Fibroblast of pulmonary artery (primary cell): ENCODE measurements at regions not wholly inside any gene's neighbourhood (a gene's known extent, or its start where the extent isn't known, plus 50 kb on each side); places are given as distances from the start of the nearest gene placed in this dataset.

Experiments used
- DNase-seq: peaks from one replicate; pipeline ENCODE4 v3.0.0-alpha.2; 2010; ENCODE audit warnings: low read depth
- H3K4me3 ChIP-seq: replicated peaks from 2 replicates; pipeline ENCODE4 v1.5.1; 2011; ENCODE audit warnings: low read depth, mild to moderate bottlenecking, control low read depth, low read length, moderate library complexity
- TF ChIP-seq, protein P1 (sequence below): IDR thresholded peaks from 2 replicates; pipeline ENCODE4 v1.5.1; 2011; ENCODE audit warnings: mild to moderate bottlenecking, control low read depth, low read length, inconsistent platforms; ENCODE audit errors: missing control alignments

DNA sequence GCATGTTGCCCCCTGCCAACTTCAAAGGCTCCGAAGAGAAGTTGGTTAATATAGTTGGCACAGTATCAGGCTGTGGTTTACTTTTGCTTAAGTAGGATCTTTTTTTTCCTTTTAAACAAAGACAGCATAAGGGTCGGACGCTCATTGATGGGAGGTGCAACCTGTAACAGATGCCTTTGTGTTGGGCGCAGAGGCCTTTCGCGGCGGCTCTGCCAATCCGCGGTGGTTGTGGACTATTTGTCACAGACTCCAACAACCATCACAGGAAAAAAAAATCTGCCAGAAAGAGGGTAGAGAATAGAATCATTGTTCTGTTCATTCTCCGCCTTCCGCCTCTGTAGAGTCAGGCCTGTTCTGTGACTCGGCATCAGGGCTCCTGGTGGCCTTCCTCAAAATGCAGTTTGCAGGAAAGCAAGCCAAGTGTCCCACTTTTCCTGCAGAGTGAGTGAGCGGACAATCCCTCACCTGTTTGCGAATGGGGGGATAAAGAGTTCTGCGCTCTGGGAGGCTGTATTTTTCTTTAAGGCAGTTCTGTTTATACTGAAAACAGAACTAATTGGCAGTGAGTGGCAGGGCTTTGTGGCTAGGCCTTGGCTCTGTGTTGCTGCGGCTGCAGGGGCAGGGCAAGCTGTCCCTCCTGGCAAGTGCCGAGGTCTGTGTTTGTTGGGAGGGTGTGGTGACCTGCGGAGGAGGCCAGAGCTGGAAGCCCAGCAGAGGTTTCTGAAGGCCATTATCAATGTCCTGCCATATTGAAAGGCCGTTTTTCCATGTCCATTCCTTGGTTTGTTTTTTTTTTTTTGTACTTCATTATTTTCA, 83.0 kb upstream of the PIWIL1 start:
- H3K4me3 ChIP-seq = no peak overlapping the region

DNA sequence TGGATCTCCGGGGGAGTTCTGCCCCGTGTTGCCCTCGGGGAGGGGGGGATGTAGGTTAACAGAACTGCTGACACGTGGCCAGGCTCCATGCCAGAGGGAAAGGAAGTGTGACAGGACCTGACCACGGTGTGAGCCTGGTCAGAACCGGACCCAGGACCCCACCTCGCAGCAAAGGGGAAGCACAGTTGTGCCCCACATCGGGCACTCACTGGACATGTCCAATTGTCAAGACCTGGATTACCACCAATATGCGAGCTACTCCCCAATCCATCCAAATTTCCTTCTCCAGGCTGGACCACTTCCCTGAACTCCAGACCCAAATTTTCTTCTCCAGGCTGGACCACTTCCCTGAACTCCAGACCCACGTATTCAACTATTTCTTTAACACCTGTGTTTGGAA, 78.8 kb upstream of the PIWIL1 start:
- H3K4me3 ChIP-seq = no peak overlapping the region
- TF ChIP-seq, protein P1, sequence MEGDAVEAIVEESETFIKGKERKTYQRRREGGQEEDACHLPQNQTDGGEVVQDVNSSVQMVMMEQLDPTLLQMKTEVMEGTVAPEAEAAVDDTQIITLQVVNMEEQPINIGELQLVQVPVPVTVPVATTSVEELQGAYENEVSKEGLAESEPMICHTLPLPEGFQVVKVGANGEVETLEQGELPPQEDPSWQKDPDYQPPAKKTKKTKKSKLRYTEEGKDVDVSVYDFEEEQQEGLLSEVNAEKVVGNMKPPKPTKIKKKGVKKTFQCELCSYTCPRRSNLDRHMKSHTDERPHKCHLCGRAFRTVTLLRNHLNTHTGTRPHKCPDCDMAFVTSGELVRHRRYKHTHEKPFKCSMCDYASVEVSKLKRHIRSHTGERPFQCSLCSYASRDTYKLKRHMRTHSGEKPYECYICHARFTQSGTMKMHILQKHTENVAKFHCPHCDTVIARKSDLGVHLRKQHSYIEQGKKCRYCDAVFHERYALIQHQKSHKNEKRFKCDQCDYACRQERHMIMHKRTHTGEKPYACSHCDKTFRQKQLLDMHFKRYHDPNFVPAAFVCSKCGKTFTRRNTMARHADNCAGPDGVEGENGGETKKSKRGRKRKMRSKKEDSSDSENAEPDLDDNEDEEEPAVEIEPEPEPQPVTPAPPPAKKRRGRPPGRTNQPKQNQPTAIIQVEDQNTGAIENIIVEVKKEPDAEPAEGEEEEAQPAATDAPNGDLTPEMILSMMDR = no peak
- DNase-seq = no peak

More for the DNA sequence above, 83.0 kb upstream of the PIWIL1 start:
- TF ChIP-seq, protein P1 = no peak
- no peak for DNase-seq

DNA sequence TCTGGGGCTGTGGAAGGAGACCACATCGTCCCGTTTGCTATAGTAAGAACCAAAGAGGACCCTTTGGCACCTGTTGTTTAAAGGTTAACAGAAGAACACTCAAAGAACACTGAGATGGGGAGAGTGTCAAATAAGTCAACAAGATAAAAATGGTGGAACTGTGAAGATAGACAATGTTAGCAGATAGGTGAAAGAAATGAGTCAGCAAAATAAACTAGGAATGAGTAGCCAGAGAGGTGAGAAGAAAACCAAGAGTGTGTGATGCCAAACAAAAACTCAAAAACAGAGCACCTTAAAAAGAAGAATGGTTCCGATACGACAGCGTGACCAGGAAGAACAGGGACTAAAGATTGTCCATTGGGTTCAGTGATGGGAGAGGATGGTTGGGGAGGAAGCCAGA, 74.7 kb upstream of the PIWIL1 start:
- TF ChIP-seq, protein P1 = no peak
- DNase-seq = no peak
- H3K4me3 ChIP-seq = no peak overlapping the region

DNA sequence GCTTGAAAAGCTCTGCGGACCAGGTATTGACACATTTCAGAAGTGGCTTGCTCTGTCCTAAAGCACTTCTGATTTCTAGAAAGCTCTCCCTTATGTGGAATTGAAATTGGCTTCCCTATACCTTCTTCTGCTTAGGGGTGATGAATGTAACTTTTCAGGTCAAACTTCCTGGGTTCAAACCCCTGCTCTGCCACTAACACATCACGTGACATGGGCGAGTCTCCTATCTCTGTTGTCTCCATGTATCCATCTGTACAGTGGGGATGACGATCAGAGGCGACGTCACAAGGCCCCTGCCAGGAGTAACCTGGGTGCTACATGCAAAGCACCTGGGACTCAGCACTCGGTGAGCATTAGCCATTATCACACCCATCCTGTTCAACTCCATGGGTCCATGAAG, 73.7 kb upstream of the PIWIL1 start:
- DNase-seq = no peak
- TF ChIP-seq, protein P1 = no peak
- no peak overlapping the region for H3K4me3 ChIP-seq

DNA sequence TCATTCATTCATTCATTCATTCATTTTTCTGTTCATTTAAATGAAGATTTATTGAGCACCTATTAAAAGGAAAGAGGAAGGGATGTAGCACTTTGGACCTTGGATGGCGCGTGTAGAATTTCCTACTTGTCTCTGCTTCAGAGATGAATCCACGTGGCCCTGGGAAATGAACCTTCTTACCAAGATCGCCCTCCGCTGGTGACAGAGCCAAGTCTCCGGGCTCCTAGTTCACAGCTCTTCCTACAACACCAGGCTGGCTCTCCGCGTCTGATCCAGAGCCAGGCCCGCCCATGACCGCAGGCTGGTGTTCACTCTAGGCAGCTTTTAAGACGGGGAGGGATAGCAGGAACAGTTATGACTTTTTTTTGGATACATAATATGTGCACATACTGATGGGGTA, 70.9 kb upstream of the PIWIL1 start:
- DNase-seq = no peak
- H3K4me3 ChIP-seq = no peak overlapping the region
- TF ChIP-seq, protein P1 = no peak

DNA sequence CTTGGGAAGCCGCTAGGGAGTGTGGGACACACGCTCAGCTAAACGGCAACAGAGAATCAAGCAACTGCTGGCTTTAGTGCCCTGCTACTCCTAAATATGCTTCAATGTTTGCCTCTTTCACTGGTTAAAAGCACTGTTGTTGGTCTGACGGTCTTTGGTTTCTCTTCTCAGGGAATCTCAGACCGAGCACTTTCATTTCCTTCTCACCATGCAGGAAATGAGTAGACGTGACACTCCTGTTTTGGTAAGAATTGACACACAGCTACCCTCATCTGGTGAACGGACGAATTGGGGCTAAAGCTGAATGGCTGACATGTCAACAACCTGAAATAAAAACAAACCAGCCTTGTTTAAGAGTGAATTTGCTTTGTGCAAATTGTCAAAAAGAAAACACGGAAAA, 57.5 kb upstream of the PIWIL1 start:
- no peak for DNase-seq
- H3K4me3 ChIP-seq = no peak overlapping the region
- TF ChIP-seq, protein P1 = no peak

DNA sequence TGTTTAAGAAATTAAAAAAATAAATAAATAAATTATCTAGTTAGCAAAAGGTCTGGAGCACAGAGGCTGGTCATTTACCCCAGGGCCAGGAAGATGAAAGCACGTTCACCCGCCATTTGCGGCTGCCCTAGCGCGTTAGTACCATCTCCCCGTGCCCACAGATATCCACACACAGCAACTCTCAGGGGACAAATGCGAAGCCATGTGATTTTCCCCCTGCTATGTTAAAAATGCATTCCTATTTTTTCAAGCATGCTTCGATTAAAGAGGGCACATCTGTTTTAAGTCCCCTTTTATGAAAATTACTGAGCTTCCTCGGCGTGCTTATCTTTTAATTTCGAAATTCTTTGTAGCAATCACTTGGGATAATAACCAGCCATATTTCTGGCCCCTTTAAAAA, 56.9 kb upstream of the PIWIL1 start:
- TF ChIP-seq, protein P1 = no peak
- no peak overlapping the region for H3K4me3 ChIP-seq

More for the DNA sequence above, 56.9 kb upstream of the PIWIL1 start:
- no peak for DNase-seq
